AG04450 (cell line): ENCODE measurements at regions not wholly inside any gene's neighbourhood (a gene's known extent, or its start where the extent isn't known, plus 50 kb on each side); places are given as distances from the start of the nearest gene placed in this dataset.

Experiments used
- CTCF ChIA-PET: fragments of 300-600, 350-600 bp; formaldehyde crosslinking; extraction: SDS; loops from one replicate; lab custom pipeline; 2022; ENCODE audit warnings: antibody characterized with exemption, inconsistent platforms; lab: Charles Lee
- POLR2A ChIA-PET: fragments of 350-600 bp; formaldehyde crosslinking; extraction: SDS; loops from one replicate; lab custom pipeline; 2021; ENCODE audit warnings: antibody characterized with exemption, inconsistent platforms; lab: Yijun Ruan, JAX
- DNase-seq: peaks from one replicate; pipeline ENCODE4 v3.0.0-alpha.2; 2011; ENCODE audit warnings: low read depth, low spot score
- H3K27ac ChIP-seq: one replicate; pipeline ENCODE4 v1.5.1; 2012; ENCODE audit warnings: low read depth, low read length, control low read depth
- H3K27me3 ChIP-seq: one replicate; pipeline ENCODE4 v1.6.0; 2012; ENCODE audit warnings: low read length; ENCODE audit not compliant: control insufficient read depth, insufficient read depth
- H3K4me3 ChIP-seq: 2 replicates; pipeline ENCODE4 v1.5.1; 2011; ENCODE audit warnings: mild to moderate bottlenecking, low read depth, low read length, control low read depth
- H3K9me3 ChIP-seq: 2 replicates; pipeline ENCODE4 v1.5.1; 2012; ENCODE audit warnings: low read length; ENCODE audit not compliant: control insufficient read depth, insufficient read depth
- TF ChIP-seq, protein P1 (sequence below): IDR thresholded peaks from 2 replicates; pipeline ENCODE4 v1.5.1; 2011; ENCODE audit warnings: low read depth, low read length, control low read depth, inconsistent platforms

DNA sequence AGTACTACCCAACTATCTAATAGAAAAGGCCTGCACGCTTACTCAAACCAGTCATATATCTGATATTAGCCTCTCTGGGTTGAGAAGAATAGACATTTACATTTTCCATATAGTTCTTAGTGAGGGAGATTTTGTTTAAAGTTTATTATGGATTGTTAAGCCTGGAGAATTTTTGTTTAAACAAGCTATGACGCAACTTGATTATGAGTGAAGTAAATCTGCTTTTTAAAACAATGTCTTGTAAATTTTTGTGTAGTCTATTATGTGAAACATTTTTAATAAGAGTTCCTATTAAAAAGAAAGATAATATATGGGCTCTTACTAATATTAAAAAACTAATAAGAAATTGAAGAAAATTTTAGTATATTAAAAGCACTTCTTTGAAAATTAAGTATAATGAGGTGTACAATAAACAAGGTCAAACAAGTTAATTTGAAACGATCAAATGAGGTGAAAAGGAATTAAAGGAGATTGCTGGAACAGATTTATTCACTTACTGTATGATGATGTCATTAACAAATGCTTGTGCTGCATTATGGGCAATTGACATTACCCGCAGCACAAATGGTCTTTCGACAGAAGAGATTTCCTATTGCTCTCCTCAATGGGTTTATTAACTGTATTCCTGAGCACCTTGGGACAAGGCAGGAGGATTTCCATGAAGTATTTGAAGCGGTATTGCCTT is 229.2 kb upstream of the SMIM21 start:
- no peaks in the 10 kb centered on the region for H3K27me3 ChIP-seq
- no peak for DNase-seq
- H3K9me3 ChIP-seq: no peaks in the 10 kb centered on the region
- ChIA-PET CTCF (no interaction called here), POLR2A (no interaction called here)
- TF ChIP-seq, protein P1, sequence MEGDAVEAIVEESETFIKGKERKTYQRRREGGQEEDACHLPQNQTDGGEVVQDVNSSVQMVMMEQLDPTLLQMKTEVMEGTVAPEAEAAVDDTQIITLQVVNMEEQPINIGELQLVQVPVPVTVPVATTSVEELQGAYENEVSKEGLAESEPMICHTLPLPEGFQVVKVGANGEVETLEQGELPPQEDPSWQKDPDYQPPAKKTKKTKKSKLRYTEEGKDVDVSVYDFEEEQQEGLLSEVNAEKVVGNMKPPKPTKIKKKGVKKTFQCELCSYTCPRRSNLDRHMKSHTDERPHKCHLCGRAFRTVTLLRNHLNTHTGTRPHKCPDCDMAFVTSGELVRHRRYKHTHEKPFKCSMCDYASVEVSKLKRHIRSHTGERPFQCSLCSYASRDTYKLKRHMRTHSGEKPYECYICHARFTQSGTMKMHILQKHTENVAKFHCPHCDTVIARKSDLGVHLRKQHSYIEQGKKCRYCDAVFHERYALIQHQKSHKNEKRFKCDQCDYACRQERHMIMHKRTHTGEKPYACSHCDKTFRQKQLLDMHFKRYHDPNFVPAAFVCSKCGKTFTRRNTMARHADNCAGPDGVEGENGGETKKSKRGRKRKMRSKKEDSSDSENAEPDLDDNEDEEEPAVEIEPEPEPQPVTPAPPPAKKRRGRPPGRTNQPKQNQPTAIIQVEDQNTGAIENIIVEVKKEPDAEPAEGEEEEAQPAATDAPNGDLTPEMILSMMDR: no peak
- no peak overlapping the region for H3K4me3 ChIP-seq
- H3K27ac ChIP-seq: no peak overlapping the region

DNA sequence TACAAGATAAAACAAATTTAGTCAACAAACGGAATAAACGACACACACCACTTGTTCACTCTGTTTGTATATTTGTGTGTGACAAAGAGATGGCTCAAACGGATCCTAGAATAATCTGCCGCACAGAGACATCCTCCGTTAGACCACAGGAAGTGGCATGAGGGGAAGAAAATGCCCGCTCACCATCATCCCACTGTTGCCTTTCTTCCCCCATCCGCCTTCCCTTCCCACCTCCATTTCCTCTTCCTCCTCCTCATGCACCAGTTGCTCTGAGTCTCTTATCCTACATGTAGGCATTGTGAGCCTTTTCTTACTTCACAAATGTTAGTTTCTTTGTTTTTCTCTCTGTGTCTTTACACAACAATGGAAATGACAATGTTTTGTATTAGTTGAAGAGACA is 228.5 kb upstream of the SMIM21 start:
- POLR2A ChIA-PET: no interaction called here
- Histone ChIP-seq H3K9me3 (no peaks in the 10 kb centered on the region), H3K27me3 (peaks cover 2% of the 10 kb centered on the region), H3K4me3 (no peak overlapping the region), H3K27ac (no peak overlapping the region)
- no peak for DNase-seq
- TF ChIP-seq, protein P1: no peak
- CTCF ChIA-PET: interaction anchor here (0.6 kb wide), 1 partner anchor 64 kb away, joined by 3 read pairs; no protein-coding TSS in a partner anchor

DNA sequence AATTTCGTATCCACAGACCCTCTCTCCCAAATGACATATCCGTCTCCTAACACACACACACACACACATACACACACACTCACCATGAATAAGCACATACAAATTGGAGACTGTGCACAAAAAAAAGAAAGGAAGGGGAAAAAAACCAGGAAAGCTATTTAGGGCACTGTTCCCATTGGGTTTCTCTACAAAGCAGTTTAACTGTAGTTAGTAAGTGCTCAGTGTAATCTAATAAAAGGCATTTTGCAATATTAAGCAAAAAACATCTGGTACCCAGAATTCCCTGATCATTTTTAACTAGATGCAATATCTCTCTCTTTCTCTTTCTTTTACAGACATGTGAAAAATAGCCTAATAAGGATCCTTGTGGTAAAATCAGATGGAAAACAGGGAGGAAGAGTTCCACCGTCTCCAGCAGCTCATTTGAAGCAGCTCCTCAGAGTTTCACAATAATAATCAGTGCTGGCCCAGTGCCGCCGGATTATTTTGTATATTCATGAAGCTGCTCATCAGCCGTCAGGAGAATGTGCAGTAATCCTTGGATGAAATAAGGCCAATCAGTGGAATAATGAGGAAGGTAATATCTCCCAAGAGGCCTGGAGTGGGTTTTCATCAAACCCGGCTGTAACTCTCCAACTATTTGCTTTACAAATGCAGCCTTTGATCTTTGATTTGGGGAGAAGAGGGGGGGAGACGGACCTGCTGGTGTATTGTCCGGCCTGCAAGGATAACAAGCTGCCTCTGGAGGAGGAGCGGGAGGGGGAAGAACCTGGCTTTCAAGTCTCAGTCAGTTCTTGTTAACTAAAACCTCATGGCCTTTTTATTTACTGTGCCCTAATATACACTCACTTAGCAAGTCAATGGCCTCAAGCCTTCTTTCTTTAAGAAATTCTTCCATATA is 227.6 kb upstream of the SMIM21 start:
- no peak overlapping the region for H3K4me3 ChIP-seq
- ChIA-PET POLR2A (no interaction called here), CTCF (no interaction called here)
- peaks cover 2% of the 10 kb centered on the region for H3K27me3 ChIP-seq
- no peak overlapping the region for H3K27ac ChIP-seq
- TF ChIP-seq, protein P1: no peak
- DNase-seq: no peak
- no peaks in the 10 kb centered on the region for H3K9me3 ChIP-seq

DNA sequence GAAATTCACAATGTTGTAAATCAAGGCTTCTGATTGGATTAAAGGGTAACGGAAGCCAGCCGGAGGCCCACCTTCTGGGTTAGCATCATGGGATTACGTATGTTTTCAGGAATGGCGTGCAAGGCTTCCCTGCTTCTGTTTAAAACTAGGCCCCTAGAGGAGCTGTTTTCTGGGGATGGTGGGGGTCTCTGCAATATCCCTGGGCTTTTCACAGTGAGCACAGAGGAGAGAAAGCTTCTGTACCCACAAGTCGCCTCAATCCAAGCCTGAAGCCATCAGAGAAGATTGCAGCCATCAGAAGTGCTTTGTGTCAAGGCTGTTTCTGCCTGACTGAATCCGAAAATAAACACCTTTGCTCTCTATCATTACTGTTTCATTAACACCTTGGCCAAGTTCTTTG is 226.9 kb upstream of the SMIM21 start:
- TF ChIP-seq, protein P1: no peak
- CTCF ChIA-PET: no interaction called here
- Histone ChIP-seq H3K4me3 (no peak overlapping the region), H3K9me3 (no peaks in the 10 kb centered on the region), H3K27me3 (peaks cover 2% of the 10 kb centered on the region), H3K27ac (no peak overlapping the region)
- POLR2A ChIA-PET: no interaction called here
- no peak for DNase-seq

DNA sequence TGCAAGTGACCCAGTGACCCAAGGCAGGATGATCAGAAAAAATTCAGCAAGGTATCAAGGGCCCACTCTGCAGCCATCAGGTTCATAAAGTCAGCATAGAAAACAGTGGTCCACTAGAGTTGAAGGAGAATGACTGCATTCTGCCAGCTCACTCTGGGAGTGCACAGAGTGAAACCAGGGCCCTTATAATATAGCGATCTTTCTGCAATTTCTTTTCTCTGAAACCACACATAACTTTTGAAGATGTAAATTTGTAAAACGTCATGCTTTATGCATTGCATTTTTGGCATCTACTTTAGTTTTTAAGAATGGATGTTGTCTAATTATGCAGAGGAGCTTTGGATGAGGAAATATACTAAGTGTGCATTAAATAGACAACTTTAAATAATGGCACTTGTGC is 225.0 kb upstream of the SMIM21 start:
- CTCF ChIA-PET: no interaction called here
- POLR2A ChIA-PET: no interaction called here
- TF ChIP-seq, protein P1: no peak
- no peak overlapping the region for H3K27ac ChIP-seq
- no peaks in the 10 kb centered on the region for H3K9me3 ChIP-seq
- peaks cover 2% of the 10 kb centered on the region for H3K27me3 ChIP-seq
- DNase-seq: no peak
- no peak overlapping the region for H3K4me3 ChIP-seq
